K562 (cell line): ENCODE measurements at regions not wholly inside any gene's neighbourhood (a gene's known extent, or its start where the extent isn't known, plus 50 kb on each side); places are given as distances from the start of the nearest gene placed in this dataset.

ENCODE experiments used
- CTBP1 ChIP-seq: fragments of 450-650 bp; IDR thresholded peaks from 2 replicates; pipeline ENCODE4 v1.6.1; 2016; ENCODE audit warnings: borderline replicate concordance
- MGA ChIP-seq: fragments of 450-650 bp; IDR thresholded peaks from 2 replicates; pipeline ENCODE4 v1.6.1; 2016; ENCODE audit warnings: mild to moderate bottlenecking, moderate library complexity
- PURB ChIP-seq: sonication (generic); formaldehyde crosslinking; IDR thresholded peaks from 2 replicates; pipeline ENCODE4 v1.9.0; 2021; ENCODE audit warnings: low read depth, mild to moderate bottlenecking, missing genetic modification reagents
- RBBP5 ChIP-seq: fragments of 200-600 bp; sonication (generic); IDR thresholded peaks from 2 replicates; pipeline ENCODE4 v1.6.1; 2012; ENCODE audit warnings: borderline replicate concordance, mild to moderate bottlenecking, low read length, control low read depth, inconsistent platforms; ENCODE audit not compliant: insufficient read depth, poor library complexity, severe bottlenecking
- RBFOX2 ChIP-seq: fragments of 200-400 bp; formaldehyde crosslinking; IDR thresholded peaks from 2 replicates; pipeline ENCODE4 v1.6.1; 2017; ENCODE audit warnings: low read depth, mild to moderate bottlenecking, low read length, moderate library complexity
- TAL1 ChIP-seq: fragments of 450-650 bp; IDR thresholded peaks from 2 replicates; pipeline ENCODE4 v1.6.1; 2016; ENCODE audit warnings: mild to moderate bottlenecking
- ZNF174 ChIP-seq: fragments of 250-450 bp; sonication (Bioruptor Pico); IDR thresholded peaks from 2 replicates; pipeline ENCODE4 v1.4.0; 2020; ENCODE audit warnings: mild to moderate bottlenecking
- ZNF57 ChIP-seq: fragments of 450-650 bp; formaldehyde crosslinking; IDR thresholded peaks from 2 replicates; pipeline ENCODE4 v1.4.0; 2020; ENCODE audit warnings: mild to moderate bottlenecking, moderate library complexity
- TF ChIP-seq, protein P1 (sequence below): fragments of 250-450 bp; sonication (Bioruptor Pico); IDR thresholded peaks from 2 replicates; pipeline ENCODE4 v1.4.0; 2020

DNA sequence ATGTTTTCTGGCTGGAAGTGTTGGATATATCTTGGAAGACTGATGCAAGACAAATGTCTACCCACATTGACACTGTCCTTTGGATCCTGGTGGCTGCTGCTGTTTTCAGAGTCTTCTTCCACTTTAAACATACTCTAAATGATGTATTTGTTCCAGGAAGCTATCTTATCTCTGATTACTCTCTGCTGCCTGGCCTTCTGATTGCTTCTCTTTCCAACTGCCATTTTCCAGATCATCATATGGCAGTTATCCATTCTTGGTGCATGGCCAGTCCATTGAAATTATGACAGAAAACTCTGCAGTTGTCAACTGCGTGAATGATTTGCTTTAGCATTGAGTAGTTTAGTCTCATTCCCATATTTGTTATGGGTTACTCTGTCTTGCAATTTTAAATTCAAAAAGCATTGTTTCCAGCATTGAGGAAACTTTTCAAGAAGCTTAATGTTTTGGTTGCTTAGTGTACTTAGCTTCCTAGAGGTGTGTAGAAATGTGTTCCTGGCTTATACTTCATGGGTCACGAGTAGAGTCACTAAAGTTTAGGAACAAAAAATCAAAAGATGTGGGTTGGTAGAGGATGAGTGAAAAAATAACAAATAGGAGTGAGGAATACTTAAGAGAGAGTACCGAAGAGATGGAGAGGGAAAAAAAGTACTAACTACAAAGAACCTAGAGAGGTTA lies 268.3 kb upstream of the MTPN start (continued):
- TF ChIP-seq MGA (peak; percentile 18; the same call in 1 of the 2 replicates), PURB (CRISPR knock-in tag) (no peak), ZNF174 (CRISPR knock-in tag) (no peak), CTBP1 (peak; percentile 49; the same call in 1 of the 2 replicates), RBFOX2 (no peak), RBBP5 (no peak), ZNF57 (CRISPR knock-in tag) (no peak), TAL1 (peak; percentile 76)
- TF ChIP-seq, protein P1, sequence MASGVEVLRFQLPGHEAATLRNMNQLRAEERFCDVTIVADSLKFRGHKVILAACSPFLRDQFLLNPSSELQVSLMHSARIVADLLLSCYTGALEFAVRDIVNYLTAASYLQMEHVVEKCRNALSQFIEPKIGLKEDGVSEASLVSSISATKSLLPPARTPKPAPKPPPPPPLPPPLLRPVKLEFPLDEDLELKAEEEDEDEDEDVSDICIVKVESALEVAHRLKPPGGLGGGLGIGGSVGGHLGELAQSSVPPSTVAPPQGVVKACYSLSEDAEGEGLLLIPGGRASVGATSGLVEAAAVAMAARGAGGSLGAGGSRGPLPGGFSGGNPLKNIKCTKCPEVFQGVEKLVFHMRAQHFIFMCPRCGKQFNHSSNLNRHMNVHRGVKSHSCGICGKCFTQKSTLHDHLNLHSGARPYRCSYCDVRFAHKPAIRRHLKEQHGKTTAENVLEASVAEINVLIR (CRISPR knock-in tag), result no peak
